Nephron progenitor cell (in vitro differentiated cells): ENCODE measurements at regions not wholly inside any gene's neighbourhood (a gene's known extent, or its start where the extent isn't known, plus 50 kb on each side); places are given as distances from the start of the nearest gene placed in this dataset.
A peak's percentile ranks its signal among the peaks of the same experiment; 100 is the strongest.
"Not testable (repeated sequence)": the region's sequence is repeated elsewhere in the genome, so short reads cannot be mapped to it uniquely, and the experiment has no call there.

Experiments used
- DNase-seq: peaks from one replicate; pipeline ENCODE4 v3.0.0; 2021
- H3K27ac Mint-ChIP-seq: 2 replicates; pipeline ENCODE4 v1.8.0; 2021; ENCODE audit warnings: mild to moderate bottlenecking, moderate library complexity, mixed read lengths
- H3K27me3 Mint-ChIP-seq: 2 replicates; pipeline ENCODE4 v1.8.0; 2021; ENCODE audit warnings: mild to moderate bottlenecking, low read depth, mixed read lengths; ENCODE audit not compliant: poor library complexity
- H3K36me3 Mint-ChIP-seq: 2 replicates; pipeline ENCODE4 v1.8.0; 2021; ENCODE audit warnings: low read depth, mixed read lengths
- H3K4me1 Mint-ChIP-seq: 2 replicates; pipeline ENCODE4 v1.8.0; 2021; ENCODE audit warnings: mixed read lengths
- H3K4me3 Mint-ChIP-seq: 2 replicates; pipeline ENCODE4 v1.8.0; 2021; ENCODE audit warnings: mild to moderate bottlenecking, moderate library complexity, mixed read lengths
- H3K9me3 Mint-ChIP-seq: 2 replicates; pipeline ENCODE4 v1.8.0; 2021; ENCODE audit warnings: mild to moderate bottlenecking, moderate library complexity, mixed read lengths

GRCh38 chr16:16610389-16610967 is 231.5 kb downstream of the NPIPA7 start:
- not testable (repeated sequence) for H3K4me1 Mint-ChIP-seq, H3K36me3 Mint-ChIP-seq

GRCh38 chr16:16613212-16613611 is 234.3 kb downstream of the NPIPA7 start:
- H3K27me3 Mint-ChIP-seq, H3K4me3 Mint-ChIP-seq, H3K9me3 Mint-ChIP-seq, H3K4me1 Mint-ChIP-seq, H3K27ac Mint-ChIP-seq, H3K36me3 Mint-ChIP-seq, DNase-seq: not testable (repeated sequence)

More at GRCh38 chr16:16610389-16610967, 231.5 kb downstream of the NPIPA7 start:
- H3K9me3 Mint-ChIP-seq, H3K27ac Mint-ChIP-seq, H3K4me3 Mint-ChIP-seq, DNase-seq, H3K27me3 Mint-ChIP-seq: not testable (repeated sequence)

- not testable (repeated sequence) for H3K4me3 Mint-ChIP-seq, H3K36me3 Mint-ChIP-seq, H3K27me3 Mint-ChIP-seq, H3K9me3 Mint-ChIP-seq, H3K4me1 Mint-ChIP-seq, DNase-seq, H3K27ac Mint-ChIP-seq
These were observed 235.5 kb downstream of the NPIPA7 start for GRCh38 chr16:16614484-16614883.

- H3K36me3 Mint-ChIP-seq, H3K4me3 Mint-ChIP-seq, H3K27me3 Mint-ChIP-seq, H3K4me1 Mint-ChIP-seq, H3K27ac Mint-ChIP-seq, H3K9me3 Mint-ChIP-seq, DNase-seq: not testable (repeated sequence)
These were observed 240.1 kb downstream of the NPIPA7 start for GRCh38 chr16:16618963-16619465.

GRCh38 chr16:16624367-16624766 is 245.4 kb downstream of the NPIPA7 start:
- DNase-seq, H3K9me3 Mint-ChIP-seq, H3K4me1 Mint-ChIP-seq, H3K4me3 Mint-ChIP-seq, H3K36me3 Mint-ChIP-seq, H3K27me3 Mint-ChIP-seq, H3K27ac Mint-ChIP-seq: not testable (repeated sequence)

- H3K4me3 Mint-ChIP-seq, H3K27me3 Mint-ChIP-seq, H3K4me1 Mint-ChIP-seq, H3K27ac Mint-ChIP-seq, DNase-seq, H3K36me3 Mint-ChIP-seq, H3K9me3 Mint-ChIP-seq: not testable (repeated sequence)
These were observed 246.2 kb downstream of the NPIPA7 start for GRCh38 chr16:16625140-16625539.

GRCh38 chr16:16627865-16628264 is 248.9 kb downstream of the NPIPA7 start:
- H3K4me1 Mint-ChIP-seq, H3K36me3 Mint-ChIP-seq, H3K9me3 Mint-ChIP-seq, H3K4me3 Mint-ChIP-seq, H3K27me3 Mint-ChIP-seq, H3K27ac Mint-ChIP-seq, DNase-seq: not testable (repeated sequence)

GRCh38 chr16:16638231-16638630 is 259.3 kb downstream of the NPIPA7 start:
- H3K27me3 Mint-ChIP-seq, H3K36me3 Mint-ChIP-seq, H3K4me1 Mint-ChIP-seq, H3K9me3 Mint-ChIP-seq, H3K4me3 Mint-ChIP-seq, DNase-seq: not testable (repeated sequence)
- peak overlapping the region; percentile 32 for H3K27ac Mint-ChIP-seq

- not testable (repeated sequence) for H3K27me3 Mint-ChIP-seq, H3K9me3 Mint-ChIP-seq, H3K36me3 Mint-ChIP-seq, H3K27ac Mint-ChIP-seq, H3K4me1 Mint-ChIP-seq, DNase-seq, H3K4me3 Mint-ChIP-seq
These were observed 259.8 kb downstream of the NPIPA7 start for GRCh38 chr16:16638714-16639113.

GRCh38 chr16:16643828-16644227 is 264.9 kb downstream of the NPIPA7 start:
- H3K27me3 Mint-ChIP-seq, H3K9me3 Mint-ChIP-seq, H3K4me3 Mint-ChIP-seq, H3K4me1 Mint-ChIP-seq, DNase-seq, H3K36me3 Mint-ChIP-seq, H3K27ac Mint-ChIP-seq: not testable (repeated sequence)

GRCh38 chr16:16648002-16648401 is 269.1 kb downstream of the NPIPA7 start:
- not testable (repeated sequence) for H3K4me3 Mint-ChIP-seq, H3K27ac Mint-ChIP-seq, H3K4me1 Mint-ChIP-seq, DNase-seq, H3K36me3 Mint-ChIP-seq, H3K9me3 Mint-ChIP-seq
- H3K27me3 Mint-ChIP-seq, result peaks cover 14% of the 10 kb centered on the region

- not testable (repeated sequence) for H3K9me3 Mint-ChIP-seq, H3K36me3 Mint-ChIP-seq, H3K27me3 Mint-ChIP-seq, H3K4me1 Mint-ChIP-seq, H3K4me3 Mint-ChIP-seq, DNase-seq, H3K27ac Mint-ChIP-seq
These were observed 293.4 kb downstream of the NPIPA7 start for GRCh38 chr16:16672180-16672812.

- not testable (repeated sequence) for H3K9me3 Mint-ChIP-seq
These were observed 295.9 kb downstream of the NPIPA7 start for GRCh38 chr16:16674820-16675219.

GRCh38 chr16:16721849-16722248 is 342.9 kb downstream of the NPIPA7 start:
- not testable (repeated sequence) for H3K36me3 Mint-ChIP-seq, H3K27ac Mint-ChIP-seq, DNase-seq, H3K27me3 Mint-ChIP-seq, H3K4me1 Mint-ChIP-seq, H3K4me3 Mint-ChIP-seq, H3K9me3 Mint-ChIP-seq

More at GRCh38 chr16:16674820-16675219, 295.9 kb downstream of the NPIPA7 start:
- H3K4me1 Mint-ChIP-seq, H3K4me3 Mint-ChIP-seq, H3K36me3 Mint-ChIP-seq, DNase-seq, H3K27ac Mint-ChIP-seq, H3K27me3 Mint-ChIP-seq: not testable (repeated sequence)

GRCh38 chr16:16722666-16723065 is 343.7 kb downstream of the NPIPA7 start:
- H3K9me3 Mint-ChIP-seq, DNase-seq, H3K36me3 Mint-ChIP-seq, H3K27me3 Mint-ChIP-seq, H3K4me1 Mint-ChIP-seq, H3K27ac Mint-ChIP-seq, H3K4me3 Mint-ChIP-seq: not testable (repeated sequence)
